Neural cell (in vitro differentiated cells): ENCODE measurements at regions not wholly inside any gene's neighbourhood (a gene's known extent, or its start where the extent isn't known, plus 50 kb on each side); places are given as distances from the start of the nearest gene placed in this dataset.

Experiments used
- EP300 ChIP-seq: fragments of 450-650 bp; conservative IDR thresholded peaks from 2 replicates; pipeline ENCODE4 v1.6.1; 2014; ENCODE audit warnings: antibody characterized with exemption, mild to moderate bottlenecking, moderate library complexity; ENCODE audit not compliant: poor library complexity, severe bottlenecking
- POLR2AphosphoS5 ChIP-seq: IDR thresholded peaks from 2 replicates; pipeline ENCODE4 v1.6.1; 2012

DNA sequence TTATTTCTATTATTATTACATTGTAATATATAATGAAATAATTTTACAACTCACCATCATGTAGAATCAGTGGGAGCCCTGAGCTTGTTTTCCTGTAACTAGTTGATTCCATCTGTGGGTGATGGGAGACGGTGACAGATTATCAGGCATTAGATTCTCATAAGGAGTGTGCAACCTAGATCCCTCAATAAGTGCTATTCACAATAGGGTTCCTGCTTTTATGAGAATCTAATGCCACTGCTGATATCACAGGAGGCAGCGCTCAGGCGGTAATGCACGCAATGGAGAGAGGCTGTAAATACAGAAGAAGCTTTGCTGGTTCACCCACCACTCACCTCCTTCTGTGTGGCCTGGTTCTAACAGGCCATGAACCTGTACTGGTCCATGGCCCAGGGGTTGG lies 178.6 kb downstream of the ACTRT1 start:
- TF ChIP-seq POLR2AphosphoS5 (no peak), EP300 (no peak)
